Cardiac muscle cell (in vitro differentiated cells and primary cell): ENCODE measurements at regions not wholly inside any gene's neighbourhood (a gene's known extent, or its start where the extent isn't known, plus 50 kb on each side); places are given as distances from the start of the nearest gene placed in this dataset.
A peak's percentile ranks its signal among the peaks of the same experiment; 100 is the strongest.
"Not testable (repeated sequence)": the region's sequence is repeated elsewhere in the genome, so short reads cannot be mapped to it uniquely, and the experiment has no call there.

Source experiments
- DNase-seq, 2 donors: peaks; one replicate each; pipeline versions ENCODE4 v3.0.0 to v3.0.0-alpha.2; 2010 to 2017; ENCODE audit warnings: low read depth in 1 of 2, low spot score in 1 of 2
- H3K27ac ChIP-seq: fragments of 200-600 bp; sonication (generic); 2 replicates; pipeline ENCODE4 v1.5.1; 2016
- H3K27me3 ChIP-seq: fragments of 200-600 bp; sonication (generic); 2 replicates; pipeline ENCODE4 v1.6.0; 2016; ENCODE audit warnings: control low read depth
- H3K36me3 ChIP-seq: fragments of 200-600 bp; sonication (generic); 2 replicates; pipeline ENCODE4 v1.5.1; 2016; ENCODE audit warnings: control low read depth
- H3K4me1 ChIP-seq: fragments of 200-600 bp; sonication (generic); 2 replicates; pipeline ENCODE4 v1.8.1; 2017; ENCODE audit warnings: low read depth, mild to moderate bottlenecking, mixed run types
- H3K4me3 ChIP-seq: fragments of 200-600 bp; sonication (generic); 2 replicates; pipeline ENCODE4 v1.5.1; 2016; ENCODE audit warnings: mild to moderate bottlenecking
- H3K9me3 ChIP-seq: fragments of 200-600 bp; sonication (generic); 2 replicates; pipeline ENCODE4 v1.5.1; 2017; ENCODE audit warnings: low read depth, mild to moderate bottlenecking, control low read depth
- CTCF ChIP-seq: IDR thresholded peaks from 2 replicates; pipeline ENCODE4 v1.5.1; 2012; ENCODE audit warnings: low read depth, mild to moderate bottlenecking, low read length

GRCh38 chr14:66268802-66269334 lies 217.3 kb upstream of the CCDC196 start:
- H3K9me3 ChIP-seq, result no peaks in the 10 kb centered on the region
- H3K27me3 ChIP-seq, result no peaks in the 10 kb centered on the region
- no peaks in the 10 kb centered on the region for H3K4me1 ChIP-seq
- no peak for TF ChIP-seq CTCF
- H3K36me3 ChIP-seq, result no peaks in the 10 kb centered on the region
- no peak overlapping the region for H3K27ac ChIP-seq
- H3K4me3 ChIP-seq, result no peak overlapping the region
- DNase-seq, result no peak

- no peak for DNase-seq
- no peaks in the 10 kb centered on the region for H3K9me3 ChIP-seq
- peaks cover 5% of the 10 kb centered on the region for H3K4me1 ChIP-seq
- no peak for TF ChIP-seq CTCF
- H3K27me3 ChIP-seq, result no peaks in the 10 kb centered on the region
- H3K27ac ChIP-seq, result no peak overlapping the region
- H3K36me3 ChIP-seq, result no peaks in the 10 kb centered on the region
- H3K4me3 ChIP-seq, result no peak overlapping the region
Observed at GRCh38 chr14:66272221-66272620, 213.9 kb upstream of the CCDC196 start.

GRCh38 chr14:66273261-66273832 lies 212.8 kb upstream of the CCDC196 start:
- Histone ChIP-seq H3K4me1 (peaks cover 5% of the 10 kb centered on the region), H3K27me3 (no peaks in the 10 kb centered on the region)
- TF ChIP-seq CTCF, result no peak

GRCh38 chr14:66278418-66278817 lies 207.8 kb upstream of the CCDC196 start:
- not testable (repeated sequence) for DNase-seq, H3K27me3 ChIP-seq, H3K9me3 ChIP-seq, H3K36me3 ChIP-seq, H3K4me3 ChIP-seq, H3K4me1 ChIP-seq, H3K27ac ChIP-seq

More at GRCh38 chr14:66273261-66273832, 212.8 kb upstream of the CCDC196 start:
- Histone ChIP-seq H3K36me3 (no peaks in the 10 kb centered on the region), H3K4me3 (no peak overlapping the region), H3K27ac (no peak overlapping the region), H3K9me3 (no peaks in the 10 kb centered on the region)
- DNase-seq, result no peak

GRCh38 chr14:66281036-66281776 lies 205.0 kb upstream of the CCDC196 start:
- Histone ChIP-seq H3K9me3 (no peaks in the 10 kb centered on the region), H3K4me3 (no peak overlapping the region), H3K36me3 (no peaks in the 10 kb centered on the region), H3K27me3 (no peaks in the 10 kb centered on the region), H3K27ac (no peak overlapping the region), H3K4me1 (no peaks in the 10 kb centered on the region)
- peak in 1 of 2 donors; percentile 45 for DNase-seq
- no peak for TF ChIP-seq CTCF

GRCh38 chr14:66284346-66284745 lies 201.8 kb upstream of the CCDC196 start:
- Histone ChIP-seq H3K4me1 (no peaks in the 10 kb centered on the region), H3K9me3 (no peaks in the 10 kb centered on the region), H3K27me3 (no peaks in the 10 kb centered on the region), H3K27ac (no peak overlapping the region), H3K4me3 (no peak overlapping the region), H3K36me3 (no peaks in the 10 kb centered on the region)
- no peak for TF ChIP-seq CTCF
- peak in 1 of 2 donors; percentile 5 for DNase-seq
